Activated effector memory CD4-positive, alpha-beta T cell treated with Interleukin-2 at 50 U/mL for 16 hours (primary cell): ENCODE measurements at regions not wholly inside any gene's neighbourhood (a gene's known extent, or its start where the extent isn't known, plus 50 kb on each side); places are given as distances from the start of the nearest gene placed in this dataset.

Experiments
- DNase-seq: peaks from one replicate; pipeline ENCODE4 v3.0.0-alpha.2; 2020

DNA sequence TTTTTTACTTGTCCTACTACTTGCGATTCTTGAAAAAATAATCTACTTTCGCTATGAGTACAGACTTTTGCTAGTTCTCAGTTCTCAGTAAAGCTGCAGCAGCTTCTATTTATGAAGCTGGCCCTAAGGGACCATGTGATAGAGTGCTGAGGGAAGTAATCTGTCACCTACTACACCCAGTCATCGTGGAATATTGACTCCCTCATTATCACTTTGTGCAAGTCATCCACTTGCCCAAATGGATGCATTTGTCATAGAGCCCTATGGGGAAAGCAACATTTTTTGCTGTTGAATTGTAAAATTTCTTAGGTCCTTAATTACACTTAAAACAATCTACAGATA, 1919.8 kb downstream of the SUCLG1 start:
- no peak for DNase-seq

DNA sequence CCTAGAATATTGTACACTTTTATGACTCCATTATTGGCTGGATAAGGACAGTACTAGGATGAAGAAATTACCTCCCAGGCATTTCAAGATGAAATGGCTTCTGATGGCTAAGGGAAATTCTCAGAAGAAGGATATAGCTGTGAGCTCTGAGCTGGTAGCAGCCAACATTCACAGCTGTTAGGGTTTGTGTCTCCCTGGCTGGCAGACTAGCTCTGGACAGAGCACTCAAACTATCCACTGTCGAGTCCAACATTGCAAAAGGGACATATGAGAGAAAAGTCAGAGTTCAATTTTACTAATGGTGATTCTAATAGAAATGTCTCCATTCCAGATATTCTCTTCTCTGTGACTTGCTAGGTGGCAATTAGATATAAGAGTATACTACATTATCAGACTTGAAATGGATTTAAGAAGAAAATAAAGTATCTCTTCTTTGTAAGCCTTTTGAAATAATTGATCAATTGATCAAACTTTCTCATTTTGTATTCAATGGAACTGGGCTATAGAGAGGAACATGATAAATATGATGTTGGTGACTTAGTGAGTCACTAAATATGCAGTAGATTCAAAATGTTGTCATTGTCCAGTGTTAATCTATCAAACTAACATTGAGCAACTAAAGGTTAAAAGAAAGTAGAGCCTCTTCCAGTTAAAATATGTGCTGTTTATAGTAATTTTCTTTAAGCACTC, 1920.3 kb downstream of the SUCLG1 start:
- DNase-seq = no peak

DNA sequence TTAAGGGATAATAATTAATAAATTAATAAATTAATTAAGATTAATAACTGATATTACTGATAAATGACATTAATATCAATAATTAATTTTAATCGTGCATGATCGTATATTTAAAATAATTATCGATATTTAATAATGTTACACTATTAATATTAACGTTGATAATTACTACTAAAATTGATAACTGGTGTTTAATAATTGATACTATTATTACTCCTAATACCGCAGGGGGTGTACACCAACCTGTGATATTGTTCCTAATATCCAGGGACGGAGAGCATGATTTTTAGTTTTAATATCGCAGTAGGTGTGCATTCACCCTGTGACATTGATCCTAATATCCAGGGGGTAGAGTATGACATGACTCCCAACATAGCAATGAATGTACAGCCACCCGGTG, 1930.8 kb downstream of the SUCLG1 start:
- no peak for DNase-seq

DNA sequence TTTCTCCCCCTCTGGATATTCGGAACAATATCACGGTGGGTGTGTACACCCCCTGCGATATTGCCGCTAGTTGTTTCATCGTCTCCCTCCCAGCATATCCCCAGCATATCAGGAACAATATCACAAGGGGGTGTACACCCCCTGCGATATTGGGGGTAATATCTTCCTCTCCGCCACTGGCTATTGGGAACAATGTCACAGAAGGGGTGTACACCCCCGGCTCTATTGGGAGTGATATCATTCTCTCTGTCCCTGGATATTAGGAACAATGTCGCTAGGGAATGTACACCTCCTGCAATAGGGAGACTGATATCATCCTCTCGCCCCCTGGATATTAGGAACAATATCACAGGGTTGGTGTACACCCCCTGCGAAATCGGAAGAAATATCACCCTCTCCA, 1932.0 kb downstream of the SUCLG1 start:
- no peak for DNase-seq

DNA sequence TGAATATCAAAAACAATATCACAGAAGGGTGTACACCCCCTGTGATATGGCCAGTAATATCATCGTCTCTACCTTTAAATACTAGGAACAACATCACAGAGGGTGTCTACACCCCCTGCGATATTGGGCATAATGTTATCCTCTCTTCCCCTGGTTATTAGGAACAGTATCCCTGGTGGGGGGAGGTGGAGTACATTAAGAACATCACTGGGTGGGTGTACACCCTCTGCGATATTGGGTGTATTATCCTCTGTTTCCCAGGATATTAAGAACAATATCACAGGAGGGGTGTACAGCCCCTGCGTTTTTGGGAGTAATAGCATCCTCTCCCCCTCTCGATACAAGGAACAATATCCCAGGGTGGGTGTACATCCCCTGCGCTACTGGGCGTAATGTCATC, 1932.8 kb downstream of the SUCLG1 start:
- no peak for DNase-seq

DNA sequence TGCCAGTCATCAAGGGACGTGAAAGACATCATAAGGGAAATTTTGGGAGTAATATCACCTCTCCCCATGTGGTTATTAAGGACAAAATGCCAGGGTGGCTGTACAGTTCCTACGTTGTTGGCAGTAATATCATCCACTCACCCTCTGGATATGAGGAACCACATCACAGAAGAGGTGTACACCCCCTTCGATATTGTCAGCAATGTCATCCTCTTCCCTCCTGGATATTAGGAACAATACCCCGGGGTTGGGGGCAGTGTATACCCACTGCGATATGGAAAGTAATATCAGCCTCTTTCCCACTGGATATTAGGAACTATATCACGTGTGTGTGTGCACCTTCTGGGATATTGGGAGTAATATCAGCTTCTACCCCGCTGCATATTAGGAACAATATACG, 1933.3 kb downstream of the SUCLG1 start:
- no peak for DNase-seq

DNA sequence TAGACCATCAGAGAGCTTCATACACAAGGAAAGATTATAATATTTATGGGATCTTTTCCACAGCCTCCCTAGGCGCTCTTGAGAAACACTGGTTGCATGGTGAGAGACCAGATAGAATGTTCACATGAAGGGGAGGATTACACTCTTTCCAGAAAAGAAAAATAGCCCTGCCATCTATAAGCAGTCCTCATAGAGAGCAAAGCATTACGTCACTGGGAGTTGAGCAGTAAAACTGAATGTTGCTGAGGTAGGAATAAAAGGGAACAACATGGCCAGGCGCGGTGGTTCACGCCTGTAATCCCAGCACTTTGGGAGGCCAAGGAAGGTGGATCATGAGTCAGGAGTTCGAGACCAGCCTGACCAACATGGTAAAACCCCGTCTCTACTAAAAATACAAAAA, 1934.3 kb downstream of the SUCLG1 start:
- no peak for DNase-seq

DNA sequence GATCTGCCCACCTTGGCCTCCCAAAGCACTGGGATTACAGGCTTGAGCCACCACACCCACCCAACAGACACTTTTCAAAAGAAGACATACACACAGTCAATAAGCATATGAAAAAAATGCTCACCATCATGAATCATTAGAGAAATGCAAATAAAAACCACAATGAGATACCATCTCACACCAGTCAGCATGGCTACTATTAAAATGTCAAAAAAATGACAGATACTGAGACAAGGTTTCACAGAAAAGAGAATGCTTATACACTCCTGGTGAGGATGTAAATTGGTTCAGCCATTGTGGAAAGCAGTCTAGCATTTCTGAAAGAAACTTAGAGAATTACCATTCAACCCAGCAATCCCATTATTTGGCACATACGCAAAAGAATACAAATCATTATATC, 1947.2 kb downstream of the SUCLG1 start:
- no peak for DNase-seq

DNA sequence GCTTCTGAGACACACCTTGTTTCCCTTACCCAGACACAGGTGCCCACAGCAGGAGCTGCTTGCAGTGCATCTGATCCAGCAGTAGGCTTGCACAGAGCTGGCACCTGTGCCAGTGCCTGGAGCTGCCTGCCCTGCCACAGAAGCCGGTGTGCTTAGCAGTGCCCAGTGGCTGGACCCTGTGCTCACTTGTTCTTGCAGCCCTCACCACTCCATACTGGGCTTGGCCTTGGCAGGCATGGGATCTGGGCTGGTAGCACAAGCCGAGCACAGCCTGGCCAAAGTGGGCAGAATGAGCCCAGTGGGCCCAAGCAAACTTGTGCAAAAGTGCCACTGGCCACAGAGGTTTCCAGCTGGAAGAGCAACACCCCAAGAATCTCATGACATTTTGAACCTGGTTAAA, 1950.4 kb downstream of the SUCLG1 start:
- DNase-seq = no peak

DNA sequence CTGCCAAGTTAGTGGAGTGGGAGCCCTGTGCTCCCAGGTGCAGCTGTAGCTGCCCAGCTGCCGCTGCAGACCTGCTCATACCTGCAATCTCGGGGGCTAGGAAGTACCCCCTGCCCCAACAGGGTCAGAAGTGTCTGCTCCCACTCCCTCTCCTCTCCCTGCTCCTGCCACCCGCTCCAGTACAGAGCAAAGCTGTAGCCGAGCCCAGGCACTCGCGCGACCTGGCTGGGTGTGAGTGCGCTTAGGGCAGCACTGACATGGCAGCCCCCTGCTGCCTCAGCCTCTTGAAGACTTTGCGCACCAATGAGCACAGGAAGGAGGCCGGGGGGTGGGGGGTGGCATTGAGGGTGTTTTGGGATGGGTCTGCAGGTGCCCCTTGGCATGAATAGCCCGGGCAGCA, 1951.4 kb downstream of the SUCLG1 start:
- no peak for DNase-seq

DNA sequence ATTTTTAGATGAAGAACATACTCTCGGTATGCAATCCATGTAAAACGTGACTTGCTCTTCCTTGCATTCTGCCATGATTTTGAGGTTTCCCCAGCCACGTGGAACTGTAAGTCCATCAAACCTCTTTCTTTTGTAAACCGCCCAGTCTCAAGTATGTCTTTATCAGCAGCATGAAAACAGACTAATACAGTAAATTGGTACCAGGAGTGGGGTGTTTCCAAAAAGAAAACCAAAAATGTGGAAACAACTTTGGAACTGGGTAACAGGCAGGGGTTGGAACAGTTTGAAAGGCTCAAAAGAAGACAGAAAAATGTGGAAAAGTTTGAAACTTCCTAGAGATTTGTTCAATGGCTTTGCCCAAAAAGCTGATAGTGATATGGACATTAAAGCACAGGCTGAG, 1957.9 kb downstream of the SUCLG1 start:
- DNase-seq = no peak

DNA sequence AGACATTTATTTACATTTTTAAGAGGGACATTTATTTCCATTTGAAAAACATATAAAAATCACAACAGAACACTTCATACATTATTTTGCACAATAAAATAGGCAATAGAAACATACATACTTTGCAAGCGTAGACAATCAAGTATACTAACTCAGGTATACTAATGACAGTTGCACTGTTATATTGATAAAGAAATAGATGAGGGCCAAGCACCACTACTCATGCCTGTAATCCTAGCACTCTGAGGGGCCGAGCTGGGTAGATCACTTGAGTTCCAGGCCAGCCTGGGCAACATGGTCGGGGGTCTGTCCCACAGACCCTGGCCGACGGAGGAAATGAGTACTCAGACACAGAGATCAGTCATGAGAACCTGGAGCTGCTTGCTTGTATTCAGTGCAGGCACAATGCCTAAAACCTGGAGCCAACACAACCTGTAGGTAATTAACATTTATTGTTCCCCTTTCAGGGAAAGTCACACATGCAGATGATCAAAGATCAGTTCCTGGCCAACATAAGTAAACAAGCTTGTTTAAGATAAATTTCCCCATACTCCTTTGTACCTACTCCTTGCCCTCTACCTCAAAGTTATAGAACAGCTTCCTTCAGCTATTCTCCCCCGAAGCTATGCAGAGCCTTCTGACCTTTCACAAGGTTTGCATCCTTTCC, 1960.2 kb downstream of the SUCLG1 start:
- no peak for DNase-seq

DNA sequence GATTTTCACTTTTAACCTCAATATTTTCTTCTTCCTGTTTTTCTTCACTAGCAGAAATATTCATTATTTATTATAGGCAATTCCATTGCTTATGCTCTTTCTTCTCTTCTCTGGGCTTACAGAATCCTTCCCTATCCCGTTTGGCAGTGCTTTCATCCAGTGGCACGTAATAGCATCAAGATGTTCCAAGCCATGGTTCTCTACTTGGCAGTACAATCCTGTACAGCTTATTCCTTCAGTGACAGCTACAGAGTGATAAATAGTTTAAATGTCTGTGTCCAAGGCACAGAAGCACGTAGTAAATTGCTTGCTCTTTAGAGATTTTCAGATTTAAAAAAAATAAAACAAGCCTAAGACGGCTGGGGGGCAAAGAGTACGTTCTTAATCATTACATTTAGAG, 1964.3 kb downstream of the SUCLG1 start:
- no peak for DNase-seq

DNA sequence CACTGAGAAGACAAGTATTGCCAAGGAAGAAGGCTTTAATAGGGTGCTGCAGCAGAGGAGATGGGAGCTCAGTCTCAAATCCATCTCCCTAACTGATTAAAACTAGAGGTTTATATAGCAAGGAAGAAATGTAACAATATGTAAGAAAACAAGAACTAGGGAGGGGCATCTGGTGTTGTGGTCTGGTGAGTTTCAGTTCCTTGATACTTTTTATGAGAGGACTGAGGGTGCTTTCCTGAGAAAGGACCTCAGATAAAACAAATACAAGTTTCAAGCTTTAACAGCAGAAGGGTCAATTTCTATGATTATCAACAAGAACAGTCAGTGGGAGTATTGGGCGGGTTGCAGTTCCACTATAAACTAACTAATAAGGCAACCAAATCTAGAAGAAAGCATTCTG, 1967.5 kb downstream of the SUCLG1 start:
- no peak for DNase-seq

DNA sequence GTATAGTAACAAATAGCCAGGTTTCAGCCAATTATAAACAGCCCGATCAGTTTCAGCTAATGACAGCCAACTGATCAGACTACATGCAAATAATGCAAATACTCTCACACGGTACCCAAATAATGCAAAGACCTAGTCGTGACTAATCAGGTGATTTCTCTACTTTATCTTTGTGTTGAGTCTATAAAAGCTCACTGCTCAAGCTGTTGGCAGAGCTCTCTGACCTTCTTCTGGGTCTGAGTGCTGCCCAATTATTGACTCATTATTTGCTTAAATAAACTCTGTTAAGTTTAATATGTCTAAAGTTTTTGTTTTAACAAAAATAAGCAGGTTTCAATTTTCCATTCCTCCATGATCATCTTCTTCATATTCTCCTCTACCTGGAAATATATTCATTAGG, 1971.7 kb downstream of the SUCLG1 start:
- DNase-seq = no peak

DNA sequence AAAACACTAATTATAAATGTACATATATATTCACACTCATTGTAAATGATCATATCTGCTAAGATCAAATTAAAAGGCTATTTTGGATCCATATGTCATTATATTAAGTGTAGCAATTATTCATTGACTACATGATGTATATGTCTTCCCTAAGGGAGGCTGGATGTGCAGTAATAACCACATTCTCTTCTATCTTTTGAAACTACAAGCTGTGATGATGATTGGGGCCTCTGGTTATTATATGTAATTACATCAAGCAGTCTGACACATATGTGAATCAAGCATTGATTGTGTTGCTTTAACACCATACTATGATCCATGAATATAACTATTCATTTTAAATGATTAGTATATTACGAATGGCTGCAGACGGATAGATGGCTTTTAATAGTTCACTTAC, 1973.4 kb downstream of the SUCLG1 start:
- no peak for DNase-seq

DNA sequence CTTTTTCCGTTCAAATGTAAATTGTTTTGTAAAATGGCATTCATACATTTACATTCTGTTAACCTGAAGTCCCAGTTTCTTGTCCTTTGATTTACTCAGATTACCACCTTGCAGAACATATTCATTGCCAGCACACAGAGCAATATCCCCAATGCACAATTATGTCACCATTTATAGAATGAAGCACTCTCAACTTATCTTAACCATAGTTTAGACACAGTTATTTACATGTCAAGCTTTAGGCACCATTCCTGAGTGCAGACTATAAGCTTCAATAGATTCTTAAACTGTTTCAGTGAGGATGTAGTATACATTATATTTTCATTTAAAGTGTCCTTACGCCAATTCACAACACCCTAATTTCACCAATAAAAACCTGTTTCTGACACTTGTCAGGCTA, 1977.9 kb downstream of the SUCLG1 start:
- no peak for DNase-seq

DNA sequence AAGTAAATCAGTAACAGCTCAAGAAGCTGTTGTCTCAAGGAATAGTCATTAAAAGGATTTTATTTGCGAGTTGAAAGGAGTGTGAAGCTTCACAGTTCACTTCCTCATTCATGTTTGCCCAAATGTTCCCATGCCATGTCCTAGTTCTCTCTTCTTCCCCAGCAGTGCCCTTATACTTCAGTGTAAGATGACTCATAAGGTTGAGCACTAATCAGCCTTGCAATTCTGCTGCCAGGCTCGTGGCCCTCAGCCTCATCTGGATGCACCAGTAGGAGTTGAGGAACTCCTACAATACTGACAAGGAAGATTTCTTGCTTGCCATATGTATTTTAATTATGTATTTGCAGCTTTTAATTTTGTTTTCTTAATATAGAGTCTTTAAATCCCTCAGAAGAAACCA, 1980.4 kb downstream of the SUCLG1 start:
- no peak for DNase-seq

DNA sequence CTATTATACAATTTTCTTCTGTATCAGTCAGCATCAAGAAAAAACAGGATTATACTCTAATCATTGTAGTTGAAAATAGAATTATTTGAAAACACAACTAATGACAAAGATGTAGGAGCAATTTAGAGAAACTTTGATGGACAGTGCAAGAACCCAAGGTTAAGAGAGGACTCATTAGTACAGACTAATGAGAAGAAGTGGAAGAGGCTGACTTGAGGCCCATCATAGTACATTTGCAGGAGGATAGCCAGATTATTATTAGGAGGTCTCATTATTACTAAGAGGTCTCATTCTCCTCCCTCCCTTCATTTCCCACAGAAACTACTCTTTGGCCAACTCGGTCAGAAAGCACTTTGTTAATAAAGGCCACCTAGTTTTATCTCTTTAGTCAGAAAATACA, 1983.0 kb downstream of the SUCLG1 start:
- DNase-seq = no peak

DNA sequence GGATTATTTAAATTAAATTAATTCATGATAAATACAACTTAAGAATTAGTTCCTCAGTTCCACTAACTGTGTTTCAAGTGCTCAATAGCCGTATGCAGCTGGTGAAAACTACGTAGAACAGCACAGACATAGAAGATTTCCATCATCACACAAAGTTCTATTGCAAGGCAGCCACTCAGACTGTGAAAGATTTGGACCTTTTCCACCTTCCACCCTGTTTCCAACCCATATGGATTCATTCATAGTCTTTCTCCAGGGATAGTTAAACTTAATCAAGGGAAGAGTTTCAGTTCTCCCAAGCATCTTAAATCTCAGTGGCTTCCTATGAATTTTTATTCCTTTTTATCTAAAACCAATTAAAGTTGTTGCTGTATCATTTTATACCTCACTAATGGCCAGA, 2030.8 kb downstream of the SUCLG1 start:
- no peak for DNase-seq

DNA sequence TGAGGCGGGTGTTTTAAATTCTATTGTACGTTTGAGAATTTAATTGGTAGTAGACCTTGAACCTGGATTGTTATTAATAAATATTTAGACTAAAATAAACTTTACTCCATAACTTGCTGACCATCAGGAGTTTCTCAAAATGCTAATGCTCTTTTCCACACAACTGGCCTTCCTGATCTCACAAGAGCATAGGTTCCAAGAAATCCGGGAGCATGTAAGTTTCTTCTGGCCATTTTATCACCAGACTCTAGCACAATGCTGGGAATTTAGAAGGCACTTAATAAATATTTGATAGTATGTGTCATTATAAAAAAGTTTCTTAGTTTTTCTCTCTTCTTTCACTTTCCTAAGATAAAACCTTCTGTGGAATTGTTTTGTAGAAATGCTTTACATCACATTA, 2047.1 kb downstream of the SUCLG1 start:
- DNase-seq = no peak

DNA sequence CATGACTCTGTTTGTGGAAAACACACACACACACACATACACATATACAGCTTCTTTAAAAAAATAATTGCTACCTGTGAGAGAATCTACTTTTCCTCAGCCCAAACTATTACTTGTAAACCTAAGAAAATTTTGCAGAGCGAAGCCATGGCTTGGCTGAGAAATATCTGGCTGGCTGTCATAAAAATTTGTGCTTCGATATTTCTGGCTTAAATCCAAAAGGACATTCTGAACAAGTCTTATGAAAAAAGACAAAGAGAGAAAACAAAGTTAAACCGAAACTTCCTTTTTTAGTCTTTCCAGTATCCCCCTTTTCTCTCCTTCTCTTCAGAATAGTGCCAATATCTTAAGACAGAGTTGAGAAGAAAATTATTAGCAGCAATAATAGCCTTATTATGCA, 2048.0 kb downstream of the SUCLG1 start:
- no peak for DNase-seq

DNA sequence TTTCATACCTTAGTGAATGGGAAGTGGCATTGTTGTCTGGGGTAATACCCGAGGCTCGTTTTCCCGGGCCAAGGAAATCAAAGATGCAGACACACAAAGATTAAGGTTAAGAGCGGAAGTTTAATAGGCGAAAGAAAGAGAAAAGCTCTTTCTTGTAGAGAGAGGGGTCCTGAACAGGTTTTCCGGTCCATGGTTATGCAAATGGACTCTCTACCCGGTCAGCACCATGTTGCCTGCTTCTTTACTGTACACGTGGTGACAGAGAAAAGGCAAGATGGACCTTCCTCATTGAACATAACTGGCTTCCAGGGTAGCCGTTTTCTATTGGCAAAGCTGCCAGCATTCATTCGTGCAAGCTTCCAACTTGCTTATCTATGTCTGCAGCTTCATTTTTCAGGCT, 2063.5 kb downstream of the SUCLG1 start:
- no peak for DNase-seq

DNA sequence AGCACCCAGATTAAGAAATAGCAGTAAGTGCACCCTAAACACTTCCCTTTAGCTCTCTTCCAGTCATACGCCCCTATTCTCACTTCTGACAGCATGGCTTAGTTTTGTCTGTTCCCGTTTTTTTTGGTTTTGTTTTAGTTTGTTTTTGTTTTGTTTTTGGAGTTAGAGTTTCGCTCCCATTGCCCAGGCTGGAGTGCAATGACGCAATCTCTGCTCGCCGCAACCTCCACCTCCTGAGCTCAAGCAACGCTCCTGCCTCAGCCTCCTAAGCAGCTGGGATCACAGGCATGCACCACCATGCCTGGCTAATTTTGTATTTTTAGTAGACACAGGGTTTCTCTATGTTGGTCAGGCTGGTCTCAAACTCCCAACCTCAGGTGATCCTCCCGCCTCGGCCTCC, 2067.7 kb downstream of the SUCLG1 start:
- no peak for DNase-seq

DNA sequence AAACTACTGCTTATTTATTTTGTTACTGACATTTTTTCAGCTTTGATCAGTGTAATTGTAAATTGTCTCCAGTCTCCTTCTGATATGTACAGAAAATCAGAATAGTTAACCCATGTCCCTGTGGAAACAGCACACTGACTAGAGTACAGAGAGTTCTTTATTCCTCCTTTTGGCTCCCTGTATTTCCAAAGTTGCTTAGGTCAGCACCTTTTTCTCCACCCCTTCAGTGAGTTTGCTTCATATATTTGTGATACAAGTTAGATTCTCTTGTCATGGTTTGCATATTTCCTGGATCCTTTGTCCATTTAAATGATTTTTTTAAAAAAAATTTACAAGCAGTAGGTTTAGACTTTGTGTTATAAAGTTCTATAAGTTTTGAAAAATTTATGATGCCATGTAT, 2051.1 kb upstream of the LRRTM1 start:
- no peak for DNase-seq
